Right ventricle myocardium superior (tissue), 1 donor: ENCODE measurements at regions not wholly inside any gene's neighbourhood (a gene's known extent, or its start where the extent isn't known, plus 50 kb on each side); places are given as distances from the start of the nearest gene placed in this dataset.
"Not testable (repeated sequence)": the region's sequence is repeated elsewhere in the genome, so short reads cannot be mapped to it uniquely, and the experiment has no call there.

Experiments
- ATAC-seq: fragments of 200-7000 bp; cut with Tn5 transposase; one replicate; pipeline ENCODE4 v1.9.1; 2020; ENCODE audit warnings: mild to moderate bottlenecking; ENCODE audit not compliant: poor library complexity
- DNase-seq: peaks from one replicate; pipeline ENCODE4 v3.0.0-alpha.2; 2020
- intact Hi-C: fragments of 100-400 bp; cut with DNase I; formaldehyde crosslinking; loops from one replicate; pipeline ENCODE4 v1.11.2; 2022
- donor health status: DM: no; HTN: yes; CAD: no; lungs with severe emphysema.

DNA sequence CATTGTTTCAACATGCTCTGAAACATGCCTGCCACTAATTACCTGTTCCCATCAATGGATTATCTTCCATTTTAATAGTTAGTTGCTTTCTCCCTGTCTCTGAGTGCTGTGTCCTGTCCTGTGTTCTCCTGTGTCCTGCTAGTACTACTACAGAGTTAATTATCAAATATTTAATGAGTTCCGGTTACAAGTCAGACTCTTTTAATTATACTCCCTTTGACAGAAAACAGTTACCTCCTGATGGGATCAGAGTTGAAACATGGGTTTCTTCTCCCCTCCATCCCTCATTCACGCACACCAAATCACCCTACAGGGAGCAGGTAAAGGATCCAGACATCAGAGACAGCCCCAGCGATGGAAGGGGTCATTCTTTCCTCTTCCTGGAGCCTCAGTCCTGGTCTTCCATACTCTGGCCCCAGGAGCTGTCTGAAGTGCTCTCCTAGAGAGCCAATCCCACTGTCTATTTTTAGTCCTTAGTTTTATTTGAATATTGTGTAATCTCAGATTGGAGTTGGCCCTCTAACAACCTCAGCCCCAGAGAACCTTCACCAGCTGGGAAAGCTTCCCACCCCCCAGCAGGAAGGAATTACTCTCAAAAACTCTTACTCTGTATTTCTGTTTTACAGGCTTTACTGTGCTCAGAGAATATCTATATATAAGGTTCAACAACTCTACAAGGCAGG, 137.0 kb upstream of the C2CD4B start:
- DNase-seq (no peak), ATAC-seq (peak; percentile 87)
- intact Hi-C loops, result loop anchor here (10.0 kb wide), 1 partner anchor 227 kb away; no protein-coding TSS in a partner anchor

DNA sequence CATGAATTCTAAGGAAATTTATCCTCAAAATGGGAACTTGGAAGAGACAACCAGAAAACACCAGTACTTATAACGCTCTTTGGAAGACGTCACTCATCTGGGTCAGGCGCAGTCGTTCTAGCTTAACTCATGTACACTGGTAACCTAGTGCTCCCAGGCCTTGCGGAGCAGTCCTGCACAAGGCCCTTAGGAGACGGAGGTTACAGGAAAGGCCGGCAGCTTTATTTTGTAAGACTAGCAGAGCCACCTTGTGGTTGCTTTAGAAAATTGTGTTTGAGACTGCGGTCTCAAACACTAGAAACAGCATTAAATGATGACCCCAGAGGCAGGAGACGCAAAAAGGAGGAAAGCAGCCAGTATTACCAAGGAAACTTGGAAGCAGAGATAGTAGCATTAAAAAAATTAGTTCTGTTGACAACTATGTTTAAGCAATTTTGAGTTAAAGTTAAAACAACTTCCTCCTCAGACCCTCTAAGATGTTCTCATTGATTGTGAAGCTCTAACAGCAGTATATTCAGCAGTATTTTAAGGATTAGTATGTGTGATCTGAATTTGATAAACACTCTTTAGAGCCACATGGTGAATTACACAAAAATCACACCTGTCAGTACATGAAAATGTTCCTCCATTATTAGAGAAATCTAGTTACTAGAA, 141.9 kb upstream of the C2CD4B start:
- DNase-seq (peak; percentile 66), ATAC-seq (peak; percentile 89)
- intact Hi-C loops, result loop anchor here (10.0 kb wide), 1 partner anchor 232 kb away; no protein-coding TSS in a partner anchor

DNA sequence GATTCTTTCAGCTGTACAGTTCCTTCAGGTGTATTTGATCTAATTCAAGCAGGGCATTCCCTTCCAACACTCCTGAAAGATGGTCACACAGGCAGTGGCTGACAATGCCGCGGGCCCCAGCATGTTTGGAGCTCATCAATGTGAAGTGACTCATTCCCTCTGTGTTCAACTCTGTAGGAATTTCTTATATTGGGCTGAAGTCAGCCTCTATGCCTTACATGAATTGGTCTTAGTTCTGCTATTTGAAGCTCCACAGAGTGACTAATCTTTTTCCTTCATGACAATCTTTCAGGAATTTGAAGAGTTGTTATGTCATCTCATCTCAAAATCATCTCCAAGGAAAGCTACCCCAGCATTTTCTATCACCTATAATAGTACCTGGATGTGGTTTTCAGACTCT, 142.5 kb upstream of the C2CD4B start:
- ATAC-seq (no peak), DNase-seq (no peak)
- intact Hi-C loops, result loop anchor here (10.0 kb wide), 1 partner anchor 233 kb away; no protein-coding TSS in a partner anchor

DNA sequence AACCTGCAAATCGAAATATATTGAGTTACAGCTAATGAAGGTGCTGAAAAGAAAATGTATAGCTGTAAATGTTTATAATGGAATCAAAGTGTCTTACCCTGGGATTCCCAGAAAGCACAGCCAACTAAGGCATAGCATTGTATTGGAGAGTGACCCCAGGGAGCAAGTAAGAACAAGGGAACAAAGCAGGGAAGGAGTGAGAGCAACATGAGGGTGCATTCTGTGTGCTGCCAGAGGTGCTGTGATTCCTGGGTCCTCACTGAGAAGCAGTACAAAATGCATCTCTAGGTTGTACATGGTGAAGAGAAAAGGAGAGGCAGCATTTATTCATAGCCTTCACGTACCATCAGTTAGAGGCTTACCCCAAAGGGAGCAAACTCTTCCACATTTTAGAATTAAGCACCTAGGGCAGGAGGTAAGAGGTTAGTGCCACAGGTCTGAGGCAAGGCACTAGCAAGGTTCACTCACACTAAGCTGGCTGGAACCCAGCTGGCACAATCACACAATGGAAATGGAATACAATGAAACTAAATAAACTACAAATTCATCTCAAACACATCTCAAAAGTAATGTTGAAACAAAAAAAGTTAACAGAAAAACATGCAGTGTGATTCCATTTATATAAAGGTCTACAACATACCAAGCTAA, 151.5 kb upstream of the C2CD4B start:
- intact Hi-C loops, result no loop called here
- no peak for ATAC-seq
- DNase-seq, result no peak

DNA sequence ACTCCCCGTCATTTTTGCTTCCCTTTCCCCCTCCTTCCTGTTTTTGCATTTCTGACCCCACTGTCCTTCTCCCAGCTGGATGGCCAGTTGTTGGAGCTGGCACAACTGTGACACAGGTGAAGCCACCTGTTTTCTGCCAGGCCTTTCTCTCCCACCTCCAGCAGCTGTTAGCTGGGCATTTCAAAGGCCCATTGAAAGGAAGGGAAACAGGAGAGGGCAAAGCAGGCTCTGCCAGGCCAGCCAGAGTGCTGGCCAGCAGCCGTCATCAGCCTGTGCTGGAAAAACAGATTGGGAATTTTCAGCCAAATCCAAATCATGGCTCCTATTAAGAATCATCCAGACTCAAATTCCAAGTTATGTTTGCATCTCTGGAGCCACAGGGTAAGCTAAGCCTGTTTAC, 155.2 kb upstream of the C2CD4B start:
- no peak for DNase-seq
- intact Hi-C loops, result no loop called here

DNA sequence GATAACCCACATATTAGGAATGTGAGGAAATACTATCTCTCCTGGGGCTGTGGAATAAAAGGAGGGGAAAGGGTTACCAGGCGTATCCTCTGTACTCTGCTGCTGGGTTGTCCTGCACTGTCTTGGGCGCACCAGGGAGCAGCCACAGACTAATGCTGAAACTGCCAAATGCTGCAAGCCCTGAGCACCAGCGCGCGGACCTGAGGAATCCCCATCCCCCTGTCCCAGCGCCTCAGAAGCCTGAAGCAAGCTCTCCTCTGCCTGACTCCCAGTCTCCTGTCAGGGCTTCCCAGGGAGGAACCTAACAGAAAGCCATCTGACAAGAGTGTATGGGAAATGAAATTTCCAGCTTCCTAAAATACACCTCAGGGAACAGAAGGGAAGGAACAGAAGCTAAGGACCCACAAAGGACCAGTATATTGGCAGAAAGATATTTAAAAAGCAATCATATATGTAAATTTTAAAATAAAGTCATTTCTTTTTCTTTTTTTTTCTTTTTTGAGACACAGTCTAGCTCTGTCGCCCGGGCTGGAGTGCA, 158.3 kb upstream of the C2CD4B start:
- intact Hi-C loops, result no loop called here
- ATAC-seq (no peak), DNase-seq (no peak)

More for the DNA sequence above, 155.2 kb upstream of the C2CD4B start:
- ATAC-seq, result peak; percentile 56

DNA sequence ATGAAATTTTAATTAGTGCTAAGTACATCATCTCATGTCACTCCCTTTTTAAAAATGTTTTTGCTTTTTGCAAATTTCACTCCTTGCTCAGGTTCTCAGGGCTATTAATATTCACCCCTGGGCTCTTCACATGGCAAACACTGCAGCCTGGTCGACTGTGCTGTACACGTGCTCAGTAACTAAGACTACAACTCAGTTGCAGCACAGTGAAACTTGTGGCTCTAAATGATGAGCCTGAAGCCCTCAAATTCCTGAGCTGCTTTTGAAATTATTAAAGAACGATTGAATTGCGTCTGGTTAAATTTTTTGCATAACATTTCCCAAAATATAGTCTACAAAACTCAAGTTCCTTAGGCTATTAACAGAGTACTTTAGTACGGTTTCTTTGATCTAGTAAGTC, 159.3 kb upstream of the C2CD4B start:
- DNase-seq (no peak), ATAC-seq (no peak)
- intact Hi-C loops, result no loop called here

DNA sequence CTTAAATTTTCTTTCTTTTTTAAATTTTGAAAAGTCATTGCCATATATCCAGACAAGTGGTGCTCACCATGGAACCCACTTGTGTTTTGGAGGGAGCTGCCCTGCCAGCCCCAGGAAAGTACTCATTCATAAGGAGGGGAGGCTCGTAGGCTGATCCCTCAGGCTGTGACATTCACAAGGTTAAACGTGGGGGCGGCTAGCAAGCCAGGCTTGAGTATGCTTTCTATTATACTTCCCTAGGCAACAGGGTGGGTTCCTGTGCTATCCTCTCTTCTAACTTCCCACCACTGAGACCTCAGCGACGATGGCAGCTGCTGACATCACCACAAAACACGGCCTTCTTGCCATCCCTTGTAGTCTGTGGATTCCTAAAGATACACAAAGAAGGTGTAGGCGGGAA, 160.5 kb upstream of the C2CD4B start:
- DNase-seq (no peak), ATAC-seq (no peak)
- intact Hi-C loops, result no loop called here

DNA sequence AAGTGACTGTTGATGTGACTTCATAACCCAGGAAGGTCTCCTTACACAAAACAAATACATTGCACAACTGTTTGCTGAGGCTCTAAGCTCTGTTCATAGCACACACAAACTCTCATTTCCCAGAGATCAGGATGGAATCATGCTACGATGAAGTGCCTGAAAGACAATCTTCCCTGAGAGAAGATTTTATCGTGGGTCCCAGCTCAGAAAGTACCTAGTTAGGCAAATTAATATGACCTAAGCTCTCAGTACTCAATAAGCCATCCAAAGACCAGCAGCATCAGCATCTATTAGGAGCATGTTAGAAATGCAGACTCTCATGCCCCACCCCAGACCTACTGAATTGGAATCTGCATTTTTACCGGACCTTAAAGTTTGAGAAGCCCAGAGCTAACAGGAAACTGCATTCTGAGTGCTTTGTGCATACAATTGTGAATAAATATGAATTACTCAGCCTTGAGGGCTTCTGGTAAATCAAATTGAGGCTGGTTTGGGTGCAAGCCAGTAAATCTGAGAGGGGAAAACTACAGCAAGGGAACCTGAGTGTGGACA, 161.5 kb upstream of the C2CD4B start:
- DNase-seq, result no peak
- no peak for ATAC-seq
- intact Hi-C loops, result no loop called here

DNA sequence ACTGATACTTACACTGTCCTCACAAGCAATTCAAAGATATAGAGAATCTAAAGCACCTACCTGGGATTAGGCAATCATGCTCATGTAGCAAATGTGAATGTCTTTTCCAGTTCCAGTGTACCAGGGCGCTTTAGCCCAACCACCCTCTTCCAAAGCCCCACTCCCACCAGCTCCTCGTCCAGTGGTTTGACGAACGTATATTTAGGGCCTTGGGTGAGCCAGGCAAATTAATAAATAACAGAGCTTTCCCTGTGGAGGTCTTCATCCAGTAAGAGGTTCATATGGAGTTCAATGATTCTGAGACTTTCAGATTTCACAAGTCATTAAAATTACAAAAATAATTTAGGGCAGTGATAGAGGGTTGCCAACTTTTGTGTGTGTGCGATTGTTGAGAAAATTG, 162.3 kb upstream of the C2CD4B start:
- intact Hi-C loops, result no loop called here
- DNase-seq (no peak), ATAC-seq (no peak)

DNA sequence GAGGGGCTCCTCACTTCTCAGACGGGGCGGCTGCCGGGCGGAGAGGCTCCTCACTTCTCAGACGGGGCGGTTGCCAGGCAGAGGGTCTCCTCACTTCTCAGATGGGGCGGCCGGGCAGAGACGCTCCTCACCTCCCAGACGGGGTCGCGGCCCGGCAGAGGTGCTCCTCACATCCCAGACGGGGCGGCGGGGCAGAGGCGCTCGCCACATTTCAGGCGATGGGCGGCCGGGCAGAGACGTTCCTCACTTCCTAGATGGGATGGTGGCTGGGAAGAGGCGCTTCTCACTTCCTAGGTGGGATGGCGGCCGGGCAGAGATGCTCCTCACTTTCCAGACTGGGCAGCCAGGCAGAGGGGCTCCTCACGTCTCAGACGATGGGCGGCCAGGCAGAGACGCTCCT, 167.4 kb upstream of the C2CD4B start:
- not testable (repeated sequence) for DNase-seq, ATAC-seq

DNA sequence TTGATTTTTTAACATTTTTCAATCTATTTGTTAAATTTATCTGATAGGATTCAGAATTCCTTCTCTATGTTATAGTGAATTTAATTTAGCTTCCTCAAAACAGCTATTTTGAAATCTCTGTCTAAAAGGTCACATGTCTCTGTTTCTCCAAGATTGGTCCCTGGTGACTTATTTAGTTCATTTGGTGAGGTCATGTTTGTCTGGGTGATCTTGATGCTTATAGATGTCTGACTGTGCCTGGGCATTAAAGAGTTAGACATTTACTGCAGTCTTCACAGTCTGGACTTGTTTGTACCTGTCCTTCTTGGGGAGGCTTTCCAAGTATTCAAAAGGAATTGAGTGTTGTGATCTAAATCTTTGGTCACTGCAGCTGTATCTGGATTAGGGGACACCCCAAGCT, 169.5 kb upstream of the C2CD4B start:
- ATAC-seq, result no peak
- intact Hi-C loops, result no loop called here
- no peak for DNase-seq

More for the DNA sequence above, 167.4 kb upstream of the C2CD4B start:
- intact Hi-C loops, result not testable (repeated sequence)

DNA sequence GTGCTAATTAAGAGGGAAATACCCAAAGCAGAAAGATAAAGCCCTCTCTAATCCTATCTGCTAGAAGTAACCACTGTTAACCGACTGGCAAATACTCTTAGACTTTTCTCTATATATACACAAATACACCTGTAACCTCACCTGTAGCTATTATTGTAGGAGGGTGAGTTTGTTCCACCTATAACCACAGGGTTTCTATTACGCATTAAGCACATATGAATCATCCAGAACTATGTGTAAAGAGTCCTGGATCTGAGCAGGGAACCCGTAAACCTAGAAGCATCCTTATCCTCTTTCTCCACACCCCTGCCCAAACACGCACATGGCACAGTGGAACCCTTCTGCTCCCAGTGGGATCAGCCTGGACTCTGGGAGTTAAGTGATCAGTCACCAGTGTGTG, 172.8 kb upstream of the C2CD4B start:
- DNase-seq (no peak), ATAC-seq (no peak)
- intact Hi-C loops, result no loop called here

DNA sequence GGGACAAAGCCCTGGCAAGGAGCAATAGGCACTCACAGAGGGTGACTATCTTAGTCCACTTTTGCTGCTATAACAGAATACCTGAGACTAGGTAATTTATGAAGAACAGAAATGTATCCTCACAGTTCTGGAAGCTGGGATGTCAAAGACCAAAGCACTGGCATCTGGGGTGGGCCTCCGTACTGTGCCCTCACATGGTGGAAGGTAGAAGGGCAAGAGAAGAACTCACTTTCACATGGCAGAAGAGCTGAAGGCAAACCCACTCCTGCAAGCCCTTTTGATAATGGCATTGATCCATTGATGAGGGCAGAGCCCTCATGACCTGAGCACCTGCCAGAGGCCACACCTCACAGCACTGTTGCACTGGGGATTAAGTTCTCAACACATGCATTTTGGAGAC, 173.4 kb upstream of the C2CD4B start:
- DNase-seq (no peak), ATAC-seq (no peak)
- intact Hi-C loops, result no loop called here

DNA sequence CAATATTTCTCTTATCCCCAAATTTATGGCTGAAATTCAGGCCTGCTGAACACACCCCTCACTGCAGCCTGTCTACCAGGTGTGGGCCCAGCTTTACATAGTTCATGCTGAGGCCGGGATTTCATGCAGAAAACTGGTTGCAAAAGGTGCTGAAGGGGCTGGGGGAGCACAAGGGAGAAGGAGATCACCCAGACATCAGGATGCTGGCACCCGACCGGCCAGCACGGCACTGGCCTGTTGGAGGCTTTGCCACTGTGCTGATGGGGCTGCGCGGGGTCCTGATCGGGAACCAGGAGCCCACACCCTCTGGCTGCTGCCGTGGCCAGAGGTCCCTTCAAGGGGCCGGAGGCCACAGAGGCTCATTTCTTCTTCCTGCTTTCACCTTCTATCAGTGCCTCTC, 177.9 kb upstream of the C2CD4B start:
- intact Hi-C loops, result no loop called here

DNA sequence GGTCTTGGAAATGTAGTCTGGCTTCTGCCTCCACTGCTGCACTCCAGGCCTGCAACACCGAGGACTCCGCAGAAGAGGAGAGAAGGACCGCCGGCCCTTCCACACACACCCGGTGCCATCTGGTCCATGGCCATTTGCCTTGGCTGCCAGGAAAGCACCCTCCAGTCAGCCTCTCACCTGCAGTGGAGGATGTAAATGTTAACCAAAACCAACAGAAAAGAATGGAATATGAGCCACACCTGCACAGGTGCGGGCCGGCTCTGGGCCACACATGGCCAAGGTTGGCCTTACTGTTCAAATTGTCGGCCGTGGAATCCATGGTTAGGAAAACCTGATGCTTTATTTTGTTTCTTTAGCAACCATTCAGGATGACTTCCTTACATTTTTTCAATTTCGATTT, 178.3 kb upstream of the C2CD4B start:
- intact Hi-C loops, result no loop called here
- ATAC-seq (peak; percentile 15), DNase-seq (no peak)

More for the DNA sequence above, 177.9 kb upstream of the C2CD4B start:
- no peak for DNase-seq
- no peak for ATAC-seq

DNA sequence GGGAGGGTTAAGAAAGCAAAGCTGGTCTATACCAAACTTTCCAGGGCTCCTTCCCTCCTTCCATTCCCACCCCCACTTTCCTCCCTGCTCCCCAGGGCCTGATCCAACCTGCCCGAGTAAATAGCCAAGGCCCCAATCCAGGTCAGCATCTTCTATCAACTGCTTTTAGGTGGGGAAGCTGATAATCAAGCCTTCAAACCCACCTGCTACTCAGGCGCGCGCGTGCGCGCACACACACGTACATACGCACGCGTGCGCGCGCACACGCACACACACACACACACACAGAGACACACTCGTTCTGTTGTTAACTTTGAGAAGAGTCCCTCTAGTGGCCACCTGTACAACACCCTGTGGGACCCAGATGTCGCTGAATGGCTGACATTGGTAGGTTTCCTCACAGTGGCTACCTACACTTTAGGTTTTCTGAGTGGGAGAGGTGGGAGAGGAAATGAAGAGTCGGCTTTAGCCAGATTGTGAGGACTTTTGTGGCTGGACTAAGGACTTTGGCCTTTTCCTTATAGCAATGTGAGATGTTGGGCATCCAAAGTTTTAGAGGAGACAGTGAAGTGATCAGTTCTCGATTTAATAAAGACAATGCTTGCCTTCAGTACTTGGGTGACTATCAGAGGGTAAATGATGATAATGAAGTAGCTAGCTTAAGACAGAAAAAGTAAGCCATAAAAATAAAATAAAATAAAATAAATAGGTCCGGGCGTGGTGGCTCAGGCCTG, 179.9 kb upstream of the C2CD4B start:
- intact Hi-C loops, result no loop called here
- DNase-seq (no peak), ATAC-seq (peak; percentile 79)

DNA sequence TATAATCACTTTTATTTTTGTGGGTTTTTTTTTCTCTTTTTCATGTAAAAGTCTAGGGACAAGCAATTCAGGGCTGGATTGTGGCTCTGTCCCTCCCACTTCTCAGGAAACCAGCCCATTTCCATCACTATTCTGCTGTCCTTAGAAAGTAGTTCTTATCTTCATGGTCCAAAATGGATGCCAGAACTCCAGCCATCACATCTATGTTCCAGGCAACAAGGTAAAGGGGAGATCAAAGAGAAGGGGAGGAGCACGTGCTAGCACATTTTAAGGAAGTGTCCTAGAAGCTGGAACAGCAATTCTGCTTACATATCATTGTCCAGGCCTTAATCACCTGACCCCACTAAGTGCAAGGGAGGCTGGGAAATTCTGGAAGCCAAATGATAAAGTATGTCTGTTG, 181.1 kb upstream of the C2CD4B start:
- DNase-seq (no peak), ATAC-seq (no peak)
- intact Hi-C loops, result no loop called here

DNA sequence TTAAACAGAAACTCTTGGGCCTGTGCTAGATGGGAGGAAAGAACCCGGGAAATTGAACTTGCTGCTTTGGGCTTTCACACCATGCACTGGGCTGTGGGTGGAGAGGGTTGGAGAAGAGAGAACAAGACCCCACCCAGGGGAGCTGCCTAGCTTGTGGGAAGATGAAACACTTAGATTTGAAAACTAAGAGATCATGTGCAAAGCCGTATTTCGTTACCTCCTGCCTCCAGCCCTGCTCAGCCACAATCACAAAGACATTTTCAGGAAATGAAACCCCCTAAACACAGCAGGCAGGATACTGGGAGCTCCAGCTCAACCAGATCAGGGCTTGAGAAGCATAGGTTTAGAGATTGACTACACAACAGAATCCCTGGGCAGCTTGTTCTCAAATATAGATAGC, 183.0 kb upstream of the C2CD4B start:
- no peak for DNase-seq
- ATAC-seq, result no peak
- intact Hi-C loops, result no loop called here
